ENCODE measurements at regions not wholly inside any gene's neighbourhood (a gene's known extent, or its start where the extent isn't known, plus 50 kb on each side); places are given as distances from the start of the nearest gene placed in this dataset.

GRCh38 chr7:119688831-119689230, 584.1 kb upstream of the KCND2 start:
- Histone ChIP-seq H2AK5ac (ENCODE audit: low read length, severe bottlenecking) (no peak overlapping the region), H3K9me3 (ENCODE audit: control insufficient read depth, low read length) (peaks cover 6% of the 10 kb centered on the region), H3K23ac (ENCODE audit: low read length in 2 of 2) (no peak overlapping the region), H2BK15ac (ENCODE audit: low read depth, poor library complexity, severe bottlenecking) (no peak overlapping the region), H4K91ac (ENCODE audit: low read length) (no peak overlapping the region), H3K4me1 (ENCODE audit: control insufficient read depth, insufficient read depth, low read depth, low read length) (no peaks in the 10 kb centered on the region), H3K36me3 (ENCODE audit: control insufficient read depth in 1 of 2, insufficient read depth in 2 of 2, low read depth in 1 of 2, low read length in 2 of 2) (no peaks in the 10 kb centered on the region), H3K27ac (ENCODE audit: low read length, poor library complexity, severe bottlenecking) (no peak overlapping the region), H3K4me2 (ENCODE audit: low read length, poor library complexity, severe bottlenecking) (no peak overlapping the region), H2BK120ac (ENCODE audit: low read depth, low read length) (no peak overlapping the region), H3K4me3 (ENCODE audit: insufficient read depth in 1 of 2, low read depth in 1 of 2, low read length in 2 of 2) (no peak overlapping the region), H3K18ac (ENCODE audit: low read depth in 1 of 2, low read length in 2 of 2) (no peak overlapping the region), H3K14ac (ENCODE audit: low read length in 2 of 2) (no peak overlapping the region), H2BK12ac (ENCODE audit: low read length in 2 of 2) (no peak overlapping the region), H3K79me1 (replicated peaks; ENCODE audit: low read length, poor library complexity, severe bottlenecking) (no peaks in the 10 kb centered on the region), H2BK5ac (ENCODE audit: low read depth, low read length, poor library complexity, severe bottlenecking) (no peak overlapping the region), H3K9ac (ENCODE audit: low read length) (no peak overlapping the region), H3K4ac (ENCODE audit: low read depth in 1 of 2, low read length in 2 of 2) (no peak overlapping the region), H2AFZ (ENCODE audit: low read depth, low read length) (no peak overlapping the region), H3K27me3 (ENCODE audit: control insufficient read depth in 1 of 2, insufficient read depth in 1 of 2, low read length in 2 of 2) (no peaks in the 10 kb centered on the region), H4K8ac (ENCODE audit: low read length) (no peak overlapping the region)
- WGBS, result 89% methylated on average over 2 of the region's 2 CpGs
- DNase-seq, result no peak

DNA sequence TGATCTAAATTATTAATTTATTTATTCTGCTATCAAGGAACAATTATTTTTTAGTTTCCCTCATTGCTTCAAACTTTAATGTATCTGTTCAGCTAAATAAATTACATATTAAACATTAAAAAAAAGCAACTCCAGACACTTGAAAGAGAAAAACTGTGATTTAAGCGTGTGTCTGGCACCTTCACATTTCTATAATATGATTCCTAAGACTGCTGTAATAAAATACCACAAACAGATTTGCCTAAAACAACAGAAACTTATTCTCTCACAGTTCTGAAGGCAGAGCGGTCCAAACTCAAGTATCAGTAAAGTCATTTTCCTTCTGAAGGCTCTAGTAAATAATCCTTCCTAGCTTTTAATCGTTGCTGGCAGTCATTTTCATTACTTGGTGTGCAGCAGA, 580.4 kb upstream of the KCND2 start:
- Histone ChIP-seq H2BK120ac (ENCODE audit: low read depth, low read length) (no peak overlapping the region), H2BK15ac (ENCODE audit: low read depth, poor library complexity, severe bottlenecking) (no peak overlapping the region), H3K4me3 (ENCODE audit: insufficient read depth in 1 of 2, low read depth in 1 of 2, low read length in 2 of 2) (no peak overlapping the region), H2AK5ac (ENCODE audit: low read length, severe bottlenecking) (no peak overlapping the region), H3K18ac (ENCODE audit: low read depth in 1 of 2, low read length in 2 of 2) (no peak overlapping the region), H3K4me2 (ENCODE audit: low read length, poor library complexity, severe bottlenecking) (no peak overlapping the region), H3K9me3 (ENCODE audit: control insufficient read depth, low read length) (peaks cover 34% of the 10 kb centered on the region), H3K9ac (ENCODE audit: low read length) (no peak overlapping the region), H2AFZ (ENCODE audit: low read depth, low read length) (no peak overlapping the region), H2BK5ac (ENCODE audit: low read depth, low read length, poor library complexity, severe bottlenecking) (no peak overlapping the region), H3K23ac (ENCODE audit: low read length in 2 of 2) (no peak overlapping the region), H4K8ac (ENCODE audit: low read length) (no peak overlapping the region), H2BK12ac (ENCODE audit: low read length in 2 of 2) (no peak overlapping the region), H3K14ac (ENCODE audit: low read length in 2 of 2) (no peak overlapping the region), H3K4me1 (ENCODE audit: control insufficient read depth, insufficient read depth, low read depth, low read length) (no peaks in the 10 kb centered on the region), H3K36me3 (ENCODE audit: control insufficient read depth in 1 of 2, insufficient read depth in 2 of 2, low read depth in 1 of 2, low read length in 2 of 2) (no peaks in the 10 kb centered on the region), H3K27me3 (ENCODE audit: control insufficient read depth in 1 of 2, insufficient read depth in 1 of 2, low read length in 2 of 2) (no peaks in the 10 kb centered on the region), H3K4ac (ENCODE audit: low read depth in 1 of 2, low read length in 2 of 2) (no peak overlapping the region), H3K27ac (ENCODE audit: low read length, poor library complexity, severe bottlenecking) (no peak overlapping the region), H4K91ac (ENCODE audit: low read length) (no peak overlapping the region), H3K79me1 (replicated peaks; ENCODE audit: low read length, poor library complexity, severe bottlenecking) (no peaks in the 10 kb centered on the region)
- 88% methylated on average over 3 of the region's 3 CpGs for WGBS
- DNase-seq, result no peak

- H3K23ac ChIP-seq (ENCODE audit: low read length in 2 of 2), result no peak overlapping the region
- no peak overlapping the region for H3K4me2 ChIP-seq (ENCODE audit: low read length, poor library complexity, severe bottlenecking)
- H3K4me1 ChIP-seq (ENCODE audit: control insufficient read depth, insufficient read depth, low read depth, low read length), result no peaks in the 10 kb centered on the region
- no peak overlapping the region for H3K9ac ChIP-seq (ENCODE audit: low read length)
- no peak overlapping the region for H2AFZ ChIP-seq (ENCODE audit: low read depth, low read length)
- no peak overlapping the region for H3K27ac ChIP-seq (ENCODE audit: low read length, poor library complexity, severe bottlenecking)
- no peak overlapping the region for H2BK15ac ChIP-seq (ENCODE audit: low read depth, poor library complexity, severe bottlenecking)
- no peaks in the 10 kb centered on the region for H3K27me3 ChIP-seq (ENCODE audit: control insufficient read depth in 1 of 2, insufficient read depth in 1 of 2, low read length in 2 of 2)
- H2BK120ac ChIP-seq (ENCODE audit: low read depth, low read length), result no peak overlapping the region
- no peak overlapping the region for H2AK5ac ChIP-seq (ENCODE audit: low read length, severe bottlenecking)
- DNase-seq, result no peak
- H3K18ac ChIP-seq (ENCODE audit: low read depth in 1 of 2, low read length in 2 of 2), result no peak overlapping the region
- H2BK12ac ChIP-seq (ENCODE audit: low read length in 2 of 2), result no peak overlapping the region
- H4K91ac ChIP-seq (ENCODE audit: low read length), result no peak overlapping the region
- peaks cover 34% of the 10 kb centered on the region for H3K9me3 ChIP-seq (ENCODE audit: control insufficient read depth, low read length)
- H4K8ac ChIP-seq (ENCODE audit: low read length), result no peak overlapping the region
- no peak overlapping the region for H3K14ac ChIP-seq (ENCODE audit: low read length in 2 of 2)
- H2BK5ac ChIP-seq (ENCODE audit: low read depth, low read length, poor library complexity, severe bottlenecking), result no peak overlapping the region
- no peak overlapping the region for H3K4me3 ChIP-seq (ENCODE audit: insufficient read depth in 1 of 2, low read depth in 1 of 2, low read length in 2 of 2)
- H3K79me1 ChIP-seq (replicated peaks; ENCODE audit: low read length, poor library complexity, severe bottlenecking), result no peaks in the 10 kb centered on the region
- H3K36me3 ChIP-seq (ENCODE audit: control insufficient read depth in 1 of 2, insufficient read depth in 2 of 2, low read depth in 1 of 2, low read length in 2 of 2), result no peaks in the 10 kb centered on the region
- H3K4ac ChIP-seq (ENCODE audit: low read depth in 1 of 2, low read length in 2 of 2), result no peak overlapping the region
- WGBS, result 100% methylated on average over 1 of the region's 1 CpG
Observed at GRCh38 chr7:119694506-119694905, 578.5 kb upstream of the KCND2 start.

GRCh38 chr7:119696336-119696735, 576.6 kb upstream of the KCND2 start:
- Histone ChIP-seq H3K4me1 (ENCODE audit: control insufficient read depth, insufficient read depth, low read depth, low read length) (no peaks in the 10 kb centered on the region), H3K18ac (ENCODE audit: low read depth in 1 of 2, low read length in 2 of 2) (no peak overlapping the region), H3K14ac (ENCODE audit: low read length in 2 of 2) (no peak overlapping the region), H2BK15ac (ENCODE audit: low read depth, poor library complexity, severe bottlenecking) (no peak overlapping the region), H4K8ac (ENCODE audit: low read length) (no peak overlapping the region), H4K91ac (ENCODE audit: low read length) (no peak overlapping the region), H3K4me3 (ENCODE audit: insufficient read depth in 1 of 2, low read depth in 1 of 2, low read length in 2 of 2) (no peak overlapping the region), H2AK5ac (ENCODE audit: low read length, severe bottlenecking) (no peak overlapping the region), H2BK5ac (ENCODE audit: low read depth, low read length, poor library complexity, severe bottlenecking) (no peak overlapping the region), H2AFZ (ENCODE audit: low read depth, low read length) (no peak overlapping the region), H2BK12ac (ENCODE audit: low read length in 2 of 2) (no peak overlapping the region), H3K4me2 (ENCODE audit: low read length, poor library complexity, severe bottlenecking) (no peak overlapping the region), H3K79me1 (replicated peaks; ENCODE audit: low read length, poor library complexity, severe bottlenecking) (no peaks in the 10 kb centered on the region), H3K27ac (ENCODE audit: low read length, poor library complexity, severe bottlenecking) (no peak overlapping the region), H3K4ac (ENCODE audit: low read depth in 1 of 2, low read length in 2 of 2) (no peak overlapping the region), H3K36me3 (ENCODE audit: control insufficient read depth in 1 of 2, insufficient read depth in 2 of 2, low read depth in 1 of 2, low read length in 2 of 2) (no peaks in the 10 kb centered on the region), H2BK120ac (ENCODE audit: low read depth, low read length) (no peak overlapping the region), H3K27me3 (ENCODE audit: control insufficient read depth in 1 of 2, insufficient read depth in 1 of 2, low read length in 2 of 2) (no peaks in the 10 kb centered on the region), H3K9me3 (ENCODE audit: control insufficient read depth, low read length) (peaks cover 35% of the 10 kb centered on the region), H3K9ac (ENCODE audit: low read length) (no peak overlapping the region), H3K23ac (ENCODE audit: low read length in 2 of 2) (no peak overlapping the region)
- WGBS, result 91% methylated on average over 3 of the region's 3 CpGs
- no peak for DNase-seq

Measured in mesenchymal stem cell (in vitro differentiated cells and primary cell).